RWPE2 (cell line): ENCODE measurements at regions not wholly inside any gene's neighbourhood (a gene's known extent, or its start where the extent isn't known, plus 50 kb on each side); places are given as distances from the start of the nearest gene placed in this dataset.
"Not testable (repeated sequence)": the region's sequence is repeated elsewhere in the genome, so short reads cannot be mapped to it uniquely, and the experiment has no call there.

Experiments
- ATAC-seq: fragments of 200-7000 bp; cut with Tn5 transposase; 3 replicates; pipeline ENCODE4 v1.9.1; 2021; ENCODE audit warnings: low read depth
- DNase-seq: peaks from one replicate; pipeline ENCODE4 v3.0.0-alpha.2; 2020; ENCODE audit warnings: low spot score
- H3K27ac ChIP-seq: fragments of 450-650 bp; 2 replicates; pipeline ENCODE4 v1.5.1; 2017; ENCODE audit warnings: mild to moderate bottlenecking; ENCODE audit not compliant: poor library complexity, severe bottlenecking
- H3K27me3 ChIP-seq: fragments of 250-450 bp; sonication (Bioruptor Pico); 2 replicates; pipeline ENCODE4 v1.5.1; 2021; ENCODE audit warnings: mild to moderate bottlenecking, moderate library complexity; ENCODE audit not compliant: insufficient read depth, poor library complexity, severe bottlenecking
- H3K36me3 ChIP-seq: fragments of 250-450 bp; sonication (Bioruptor Pico); 2 replicates; pipeline ENCODE4 v1.5.1; 2020; ENCODE audit warnings: low read depth, mild to moderate bottlenecking, moderate library complexity
- H3K4me1 ChIP-seq: fragments of 250-450 bp; sonication (Bioruptor Pico); 2 replicates; pipeline ENCODE4 v1.5.1; 2021; ENCODE audit warnings: mild to moderate bottlenecking, moderate library complexity; ENCODE audit not compliant: insufficient read depth, poor library complexity, severe bottlenecking
- H3K4me3 ChIP-seq: fragments of 250-450 bp; sonication (Bioruptor Pico); 2 replicates; pipeline ENCODE4 v1.5.1; 2021; ENCODE audit warnings: mild to moderate bottlenecking, moderate library complexity; ENCODE audit not compliant: severe bottlenecking
- H3K9me3 ChIP-seq: fragments of 250-450 bp; sonication (Bioruptor Pico); 2 replicates; pipeline ENCODE4 v1.5.1; 2021; ENCODE audit warnings: mild to moderate bottlenecking, moderate library complexity; ENCODE audit not compliant: severe bottlenecking
- TF ChIP-seq, protein P1 (sequence below): fragments of 450-650 bp; IDR thresholded peaks from one replicate; pipeline ENCODE4 v1.5.1; 2017; ENCODE audit warnings: mild to moderate bottlenecking, moderate library complexity; ENCODE audit not compliant: poor library complexity, severe bottlenecking

DNA sequence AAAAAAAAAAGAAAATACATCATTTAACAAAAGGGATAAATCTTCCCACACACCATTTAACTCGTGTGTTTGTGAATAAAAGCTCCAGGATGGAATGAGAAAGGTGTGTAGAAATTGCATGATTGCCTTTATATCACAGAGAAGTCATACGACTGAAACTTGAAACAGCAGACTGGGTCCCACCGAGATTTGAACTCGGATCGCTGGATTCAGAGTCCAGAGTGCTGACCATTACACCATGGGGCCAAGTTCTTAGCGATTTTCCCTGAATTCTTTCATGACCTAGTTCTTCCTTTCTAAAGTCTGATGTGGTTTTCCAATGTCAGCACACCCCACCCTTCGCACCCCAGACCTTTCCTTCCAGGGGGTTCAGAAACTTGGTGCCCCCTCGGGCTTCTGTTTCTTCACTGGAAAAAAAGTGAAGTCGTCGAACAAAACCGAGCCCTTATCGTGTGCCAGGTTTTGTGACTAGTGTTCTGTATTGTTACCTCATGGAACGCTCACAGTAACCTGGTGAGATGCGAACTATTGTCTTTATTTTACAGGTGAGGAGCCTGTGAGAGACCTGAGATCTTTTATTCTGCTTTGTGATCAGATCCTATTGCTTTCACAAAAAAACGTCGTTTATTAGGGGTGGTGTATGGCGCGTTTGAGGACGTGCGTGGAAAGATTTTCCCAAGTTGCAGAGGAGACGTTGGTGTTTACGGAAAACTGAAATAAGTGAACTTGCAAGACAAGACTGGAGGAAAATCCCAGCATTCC is 120.8 kb downstream of the OR2B2 start:
- H3K27me3 ChIP-seq: no peaks in the 10 kb centered on the region
- H3K27ac ChIP-seq: peak overlapping the region; percentile 58
- DNase-seq (no peak), ATAC-seq (peak; percentile 55)
- H3K9me3 ChIP-seq: no peaks in the 10 kb centered on the region
- no peaks in the 10 kb centered on the region for H3K36me3 ChIP-seq
- H3K4me1 ChIP-seq: no peaks in the 10 kb centered on the region
- peak overlapping the region; percentile 47 for H3K4me3 ChIP-seq
- TF ChIP-seq, protein P1, sequence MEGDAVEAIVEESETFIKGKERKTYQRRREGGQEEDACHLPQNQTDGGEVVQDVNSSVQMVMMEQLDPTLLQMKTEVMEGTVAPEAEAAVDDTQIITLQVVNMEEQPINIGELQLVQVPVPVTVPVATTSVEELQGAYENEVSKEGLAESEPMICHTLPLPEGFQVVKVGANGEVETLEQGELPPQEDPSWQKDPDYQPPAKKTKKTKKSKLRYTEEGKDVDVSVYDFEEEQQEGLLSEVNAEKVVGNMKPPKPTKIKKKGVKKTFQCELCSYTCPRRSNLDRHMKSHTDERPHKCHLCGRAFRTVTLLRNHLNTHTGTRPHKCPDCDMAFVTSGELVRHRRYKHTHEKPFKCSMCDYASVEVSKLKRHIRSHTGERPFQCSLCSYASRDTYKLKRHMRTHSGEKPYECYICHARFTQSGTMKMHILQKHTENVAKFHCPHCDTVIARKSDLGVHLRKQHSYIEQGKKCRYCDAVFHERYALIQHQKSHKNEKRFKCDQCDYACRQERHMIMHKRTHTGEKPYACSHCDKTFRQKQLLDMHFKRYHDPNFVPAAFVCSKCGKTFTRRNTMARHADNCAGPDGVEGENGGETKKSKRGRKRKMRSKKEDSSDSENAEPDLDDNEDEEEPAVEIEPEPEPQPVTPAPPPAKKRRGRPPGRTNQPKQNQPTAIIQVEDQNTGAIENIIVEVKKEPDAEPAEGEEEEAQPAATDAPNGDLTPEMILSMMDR: no peak

DNA sequence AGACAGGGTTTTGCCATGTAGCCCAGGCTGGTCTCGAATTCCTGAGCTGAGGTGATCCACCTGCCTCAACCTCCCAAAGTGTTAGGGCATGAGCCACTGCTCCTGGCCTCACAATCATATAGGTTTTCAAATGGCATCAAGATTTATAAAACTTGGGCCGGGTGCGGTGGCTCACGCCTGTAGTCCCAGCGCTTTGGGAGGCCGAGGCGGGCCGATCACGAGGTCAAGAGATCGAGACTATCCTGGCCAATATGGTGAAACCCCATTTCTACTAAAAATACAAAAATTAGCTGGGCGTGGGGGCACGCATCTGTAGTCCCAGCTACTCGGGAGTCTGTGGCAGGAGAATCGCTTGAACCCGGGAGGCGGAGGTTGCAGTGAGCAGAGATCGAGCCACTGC is 123.8 kb downstream of the OR2B2 start:
- H3K9me3 ChIP-seq, DNase-seq, H3K4me1 ChIP-seq, H3K4me3 ChIP-seq, ATAC-seq, H3K27me3 ChIP-seq, H3K27ac ChIP-seq, H3K36me3 ChIP-seq: not testable (repeated sequence)

DNA sequence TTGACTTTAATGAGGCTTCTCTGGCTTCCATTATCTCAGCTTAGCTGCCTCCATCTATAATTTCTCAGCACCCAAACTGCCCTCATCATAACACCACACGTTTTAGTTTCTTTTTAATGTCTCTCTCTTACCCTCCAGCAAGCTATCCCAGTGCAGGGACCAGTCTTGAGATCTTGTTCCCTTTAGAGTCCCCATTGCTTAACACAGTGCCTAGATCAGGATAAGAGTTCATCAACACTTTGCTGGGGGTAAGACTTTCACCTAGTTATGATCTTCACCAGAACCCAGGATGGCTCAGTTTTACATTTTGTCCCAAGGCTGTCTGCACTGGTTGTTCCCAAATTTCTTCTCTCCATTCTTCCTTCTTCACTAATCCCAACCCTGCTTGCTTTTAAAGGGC is 126.1 kb downstream of the OR2B2 start:
- Histone ChIP-seq H3K4me3 (no peak overlapping the region), H3K27ac (no peak overlapping the region), H3K4me1 (no peaks in the 10 kb centered on the region), H3K9me3 (no peaks in the 10 kb centered on the region), H3K27me3 (no peaks in the 10 kb centered on the region), H3K36me3 (no peaks in the 10 kb centered on the region)
- DNase-seq: no peak
- ATAC-seq: no peak
- TF ChIP-seq, protein P1: no peak

DNA sequence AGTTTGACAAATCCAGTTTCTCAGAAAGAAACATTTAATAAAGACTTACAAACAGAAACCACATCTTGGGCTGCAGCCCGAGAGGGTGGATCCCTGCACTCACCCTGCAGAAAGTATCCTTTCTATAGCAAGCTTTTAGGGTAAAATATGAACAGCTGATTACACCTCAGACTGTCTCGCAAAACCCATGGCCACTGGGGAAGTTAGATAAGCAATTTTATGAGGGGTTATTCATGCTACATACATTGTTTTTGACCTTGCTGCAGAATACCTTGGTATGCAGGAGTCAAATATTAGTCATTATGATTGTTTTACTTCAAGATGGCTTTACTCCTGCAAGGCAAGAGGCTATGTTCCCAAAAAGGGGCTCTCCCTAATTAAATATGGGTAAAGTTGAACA is 126.9 kb downstream of the OR2B2 start:
- TF ChIP-seq, protein P1: no peak
- no peak overlapping the region for H3K27ac ChIP-seq
- no peak for DNase-seq
- no peaks in the 10 kb centered on the region for H3K27me3 ChIP-seq
- peak; percentile 46; the same call in 2 of the 3 replicates for ATAC-seq
- no peaks in the 10 kb centered on the region for H3K36me3 ChIP-seq
- no peaks in the 10 kb centered on the region for H3K9me3 ChIP-seq
- H3K4me1 ChIP-seq: no peaks in the 10 kb centered on the region
- H3K4me3 ChIP-seq: no peak overlapping the region

DNA sequence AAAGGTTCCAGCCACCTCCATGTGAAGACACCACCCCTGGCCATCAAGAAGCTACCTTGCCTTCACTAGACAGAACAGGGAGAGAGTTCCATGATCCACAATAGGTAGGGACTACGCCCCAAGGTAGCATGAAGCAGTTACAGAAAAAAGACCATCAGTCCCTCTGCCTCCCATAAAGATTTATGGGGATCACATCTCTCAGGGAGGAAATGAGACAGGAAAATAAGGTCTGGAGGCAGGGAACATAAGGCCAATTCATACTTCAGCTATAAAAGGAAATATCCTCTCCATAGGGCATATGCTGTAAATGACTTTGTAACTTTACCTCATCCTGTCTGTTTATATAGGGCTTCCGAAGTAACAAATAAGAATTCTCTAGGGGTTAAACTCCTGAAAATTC is 129.4 kb downstream of the OR2B2 start:
- H3K9me3 ChIP-seq: no peaks in the 10 kb centered on the region

More for the DNA sequence above, 129.4 kb downstream of the OR2B2 start:
- H3K4me1 ChIP-seq: peaks cover 5% of the 10 kb centered on the region
- TF ChIP-seq, protein P1: no peak
- H3K27ac ChIP-seq: no peak overlapping the region
- H3K27me3 ChIP-seq: no peaks in the 10 kb centered on the region
- no peaks in the 10 kb centered on the region for H3K36me3 ChIP-seq
- H3K4me3 ChIP-seq: no peak overlapping the region
- DNase-seq: no peak
- no peak for ATAC-seq
